H9 (cell line): ENCODE measurements at regions not wholly inside any gene's neighbourhood (a gene's known extent, or its start where the extent isn't known, plus 50 kb on each side); places are given as distances from the start of the nearest gene placed in this dataset.

Experiments
- DNase-seq: peaks from one replicate; pipeline ENCODE4 v3.0.0-alpha.2; 2017
- H2AFZ ChIP-seq: one replicate; pipeline ENCODE4 v1.6.1; 2013; ENCODE audit warnings: mild to moderate bottlenecking, low read length, control low read depth, moderate library complexity
- H2AK5ac ChIP-seq: 2 replicates; pipeline ENCODE4 v1.6.1; 2013; ENCODE audit warnings: low read length, control low read depth, mixed read lengths; ENCODE audit not compliant: insufficient read length
- H2BK120ac ChIP-seq: one replicate; pipeline ENCODE4 v1.6.1; 2013; ENCODE audit warnings: low read depth, mild to moderate bottlenecking, low read length, control low read depth, inconsistent platforms; ENCODE audit not compliant: poor library complexity, severe bottlenecking
- H2BK12ac ChIP-seq: 2 replicates; pipeline ENCODE4 v1.6.1; 2013; ENCODE audit warnings: low read length, control low read depth, mixed read lengths, low read depth; ENCODE audit not compliant: insufficient read length
- H2BK15ac ChIP-seq: 2 replicates; pipeline ENCODE4 v1.6.1; 2013; ENCODE audit warnings: low read depth, low read length, control low read depth
- H2BK20ac ChIP-seq: one replicate; pipeline ENCODE4 v1.6.1; 2013; ENCODE audit warnings: low read depth, mild to moderate bottlenecking, low read length, control low read depth, inconsistent platforms; ENCODE audit not compliant: poor library complexity, severe bottlenecking
- H2BK5ac ChIP-seq: 2 replicates; pipeline ENCODE4 v1.6.1; 2013; ENCODE audit warnings: low read length, control low read depth, mixed read lengths; ENCODE audit not compliant: insufficient read length
- H3K14ac ChIP-seq: 2 replicates; pipeline ENCODE4 v1.6.1; 2013; ENCODE audit warnings: low read length, control low read depth; ENCODE audit not compliant: insufficient read depth
- H3K18ac ChIP-seq: 2 replicates; pipeline ENCODE4 v1.6.1; 2013; ENCODE audit warnings: low read depth, mild to moderate bottlenecking, mixed read lengths, low read length, control low read depth; ENCODE audit not compliant: insufficient read length
- H3K23ac ChIP-seq: 2 replicates; pipeline ENCODE4 v1.6.1; 2013; ENCODE audit warnings: low read length, control low read depth, mixed read lengths, low read depth; ENCODE audit not compliant: insufficient read length
- H3K23me2 ChIP-seq: 2 replicates; pipeline ENCODE4 v1.6.1; 2013; ENCODE audit warnings: low read depth, mild to moderate bottlenecking, mixed read lengths, low read length, control low read depth; ENCODE audit not compliant: insufficient read length, poor library complexity, severe bottlenecking
- H3K27ac ChIP-seq: 2 replicates; pipeline ENCODE4 v1.5.1; 2013; ENCODE audit warnings: low read length, control low read depth, mixed read lengths, low read depth; ENCODE audit not compliant: insufficient read length
- H3K27me3 ChIP-seq: 2 replicates; pipeline ENCODE4 v1.6.1; 2013; ENCODE audit warnings: low read length, control low read depth, inconsistent platforms; ENCODE audit not compliant: insufficient read depth
- H3K4ac ChIP-seq: 2 replicates; pipeline ENCODE4 v1.6.1; 2013; ENCODE audit warnings: low read depth, mild to moderate bottlenecking, control low read depth, inconsistent platforms, low read length, moderate library complexity
- H3K4me1 ChIP-seq: 2 replicates; pipeline ENCODE4 v1.6.1; 2013; ENCODE audit warnings: low read length, control low read depth, inconsistent platforms; ENCODE audit not compliant: insufficient read depth
- H3K4me2 ChIP-seq: 2 replicates; pipeline ENCODE4 v1.6.1; 2013; ENCODE audit warnings: low read length, control low read depth, mixed read lengths; ENCODE audit not compliant: insufficient read length, insufficient read depth
- H3K56ac ChIP-seq: 2 replicates; pipeline ENCODE4 v1.6.1; 2013; ENCODE audit warnings: low read depth, mild to moderate bottlenecking, mixed read lengths, low read length, control low read depth; ENCODE audit not compliant: insufficient read length
- H3K79me1 ChIP-seq: 2 replicates; pipeline ENCODE4 v1.6.1; 2013; ENCODE audit warnings: low read depth, mild to moderate bottlenecking, moderate library complexity, low read length, control low read depth, inconsistent platforms; ENCODE audit not compliant: insufficient read depth, poor library complexity, severe bottlenecking
- H3K79me2 ChIP-seq: 2 replicates; pipeline ENCODE4 v1.6.1; 2013; ENCODE audit warnings: low read length, control low read depth, inconsistent platforms; ENCODE audit not compliant: insufficient read depth
- H3K9ac ChIP-seq: 2 replicates; pipeline ENCODE4 v1.6.1; 2013; ENCODE audit warnings: low read length, control low read depth, mixed read lengths; ENCODE audit not compliant: insufficient read length; ENCODE audit errors: extremely low read depth
- H3K9me3 ChIP-seq: one replicate; pipeline ENCODE4 v1.6.1; 2013; ENCODE audit warnings: low read depth, low read length, inconsistent platforms; ENCODE audit not compliant: control insufficient read depth
- H3T11ph ChIP-seq: one replicate; pipeline ENCODE4 v1.6.1; 2013; ENCODE audit warnings: mild to moderate bottlenecking, low read length, control low read depth, inconsistent platforms
- H4K20me1 ChIP-seq: one replicate; pipeline ENCODE4 v1.6.1; 2013; ENCODE audit not compliant: control insufficient read depth, insufficient read length, insufficient read depth
- H4K5ac ChIP-seq: 2 replicates; pipeline ENCODE4 v1.6.1; 2013; ENCODE audit warnings: low read depth, mild to moderate bottlenecking, mixed read lengths, low read length, control low read depth; ENCODE audit not compliant: insufficient read length
- H4K8ac ChIP-seq: replicated peaks from 2 replicates; pipeline ENCODE4 v1.6.1; 2013; ENCODE audit warnings: low read length, control low read depth, mixed read lengths, low read depth; ENCODE audit not compliant: insufficient read length
- H4K91ac ChIP-seq: 2 replicates; pipeline ENCODE4 v1.6.1; 2013; ENCODE audit warnings: low read depth, mild to moderate bottlenecking, moderate library complexity, mixed read lengths, low read length, control low read depth; ENCODE audit not compliant: insufficient read length
- H3K27ac Mint-ChIP-seq, 3 experiments: 2 replicates in 2 of 3; 3 replicates in 1 of 3; pipeline ENCODE4 v1.8.0; 2020 to 2021; ENCODE audit warnings: mixed read lengths in 3 of 3, mild to moderate bottlenecking in 1 of 3, moderate library complexity in 1 of 3
- H3K27me3 Mint-ChIP-seq: 2 replicates; pipeline ENCODE4 v1.8.0; 2021; ENCODE audit warnings: low read depth, mild to moderate bottlenecking, moderate library complexity, mixed read lengths
- H3K36me3 Mint-ChIP-seq, 3 experiments: 2 replicates in 2 of 3; 3 replicates in 1 of 3; pipeline ENCODE4 v1.8.0; 2020 to 2021; ENCODE audit warnings: low read depth in 3 of 3, mixed read lengths in 3 of 3; ENCODE audit not compliant: insufficient read depth in 1 of 3
- H3K4me1 Mint-ChIP-seq, 2 experiments: 2 replicates each; pipeline ENCODE4 v1.8.0; 2020; ENCODE audit warnings: mixed read lengths in 2 of 2
- H3K4me3 Mint-ChIP-seq, 2 experiments: 2 replicates in 1 of 2; 3 replicates in 1 of 2; pipeline ENCODE4 v1.8.0; 2020 to 2021; ENCODE audit warnings: mild to moderate bottlenecking in 2 of 2, mixed read lengths in 2 of 2, moderate library complexity in 1 of 2
- H3K9me3 Mint-ChIP-seq, 2 experiments: 2 replicates in 1 of 2; 3 replicates in 1 of 2; pipeline ENCODE4 v1.8.0; 2020; ENCODE audit warnings: mild to moderate bottlenecking in 2 of 2, mixed read lengths in 2 of 2, moderate library complexity in 1 of 2
- CTCF ChIP-seq: fragments of 200-600 bp; sonication (generic); conservative IDR thresholded peaks from 3 replicates; pipeline ENCODE4 v1.8.0; 2021; ENCODE audit warnings: antibody characterized with exemption, mild to moderate bottlenecking
- WGBS: extraction: QIAGEN DNeasy Blood & Tissue Kit; methylation state at CpG from one replicate; pipeline ENCODE4 v1.1.7; 2013; ENCODE audit warnings: missing lambda C conversion rate, low lambda C conversion rate, mixed read lengths; ENCODE audit not compliant: insufficient read length; ENCODE audit errors: extremely low coverage; 5-methylcytosine and 5-hydroxymethylcytosine counted together

DNA sequence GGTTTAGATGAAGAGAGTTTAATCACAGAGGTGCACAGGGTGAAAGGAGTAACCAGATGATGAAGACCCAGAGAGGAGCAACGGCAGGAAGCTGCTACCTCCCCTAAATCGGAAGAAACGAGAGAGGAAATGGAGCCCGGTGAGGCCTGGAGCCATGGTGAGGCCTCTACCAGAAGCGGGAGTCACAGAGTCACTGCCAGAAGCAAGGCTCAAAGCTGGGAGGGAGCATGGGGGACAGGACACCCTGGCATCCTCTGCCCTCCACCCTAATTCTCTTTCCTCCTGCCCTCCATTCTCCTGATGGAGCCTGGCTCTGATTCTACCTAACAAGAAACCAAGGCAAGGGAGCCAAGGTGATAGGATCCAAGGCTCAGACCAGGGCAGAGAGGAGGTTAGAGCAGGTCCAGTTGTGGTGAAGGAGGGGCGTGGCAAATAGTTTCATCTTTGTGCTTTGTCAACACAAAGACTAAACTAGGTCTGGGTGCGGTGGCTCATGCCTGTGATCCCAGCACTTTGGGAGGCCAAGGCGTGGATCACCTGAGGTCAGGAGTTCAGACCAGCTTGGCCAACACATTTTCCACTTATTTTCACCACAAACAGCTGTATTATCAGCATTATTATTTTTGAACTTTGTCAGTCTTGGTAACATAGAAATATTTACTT, 134.4 kb upstream of the RAI14 start:
- peak overlapping the region; percentile 18 for H3K18ac ChIP-seq
- H2BK15ac ChIP-seq: no peak overlapping the region
- no peak overlapping the region for H3T11ph ChIP-seq
- Mint-ChIP-seq H3K27me3 (no peaks in the 10 kb centered on the region), H3K4me1 (peaks cover 26 to 27% of the 10 kb centered on the region in 2 experiments), H3K36me3 (no peaks in the 10 kb centered on the region), H3K9me3 (no peaks in the 10 kb centered on the region), H3K4me3 (no peak overlapping the region), H3K27ac (peak overlapping the region; percentile 90 to 96 (median 92))
- no peaks in the 10 kb centered on the region for H3K79me1 ChIP-seq
- H4K5ac ChIP-seq: no peak overlapping the region
- H2BK5ac ChIP-seq: no peak overlapping the region
- peak overlapping the region; percentile 8 for H2BK12ac ChIP-seq
- H2BK20ac ChIP-seq: no peak overlapping the region
- no peaks in the 10 kb centered on the region for H3K79me2 ChIP-seq
- no CpG with 5 or more reads among the region's 8 CpGs for WGBS
- no peak overlapping the region for H3K56ac ChIP-seq
- H3K9me3 ChIP-seq: no peaks in the 10 kb centered on the region
- no peaks in the 10 kb centered on the region for H3K23me2 ChIP-seq
- no peak overlapping the region for H3K4me2 ChIP-seq
- H4K20me1 ChIP-seq: no peaks in the 10 kb centered on the region
- H4K8ac ChIP-seq: no peak overlapping the region
- H3K4me1 ChIP-seq: peaks cover 3% of the 10 kb centered on the region; the same call in 1 of the 2 replicates
- peak overlapping the region; percentile 79 for H3K27ac ChIP-seq
- H3K27me3 ChIP-seq: no peaks in the 10 kb centered on the region
- no peak overlapping the region for H3K9ac ChIP-seq
- no peak overlapping the region for H3K14ac ChIP-seq
- no peak overlapping the region for H2AK5ac ChIP-seq
- H2BK120ac ChIP-seq: peak overlapping the region; percentile 57
- peak overlapping the region; percentile 75 for H2AFZ ChIP-seq
- no peak overlapping the region for H3K4ac ChIP-seq
- TF ChIP-seq CTCF: no peak
- no peak overlapping the region for H3K23ac ChIP-seq
- DNase-seq: peak; percentile 39
- no peak overlapping the region for H4K91ac ChIP-seq
